Right ventricle myocardium inferior (tissue), 1 donor: ENCODE measurements at regions not wholly inside any gene's neighbourhood (a gene's known extent, or its start where the extent isn't known, plus 50 kb on each side); places are given as distances from the start of the nearest gene placed in this dataset.

Experiments used
- ATAC-seq: fragments of 200-7000 bp; cut with Tn5 transposase; one replicate; pipeline ENCODE4 v1.9.1; 2020; ENCODE audit warnings: mild to moderate bottlenecking, moderate library complexity
- DNase-seq: peaks from one replicate; pipeline ENCODE4 v3.0.0; 2021; ENCODE audit errors: missing footprints
- intact Hi-C: fragments of 100-400 bp; cut with DNase I; formaldehyde crosslinking; loops from one replicate; pipeline ENCODE4 v1.11.0; 2022
- donor health status: DM: no; HTN: yes; CAD: no; lungs with severe emphysema.

- no peak for ATAC-seq
- intact Hi-C loops, result no loop called here
Observed at GRCh38 chr22:44584256-44584902, 86.3 kb upstream of the RTL6 start.

DNA sequence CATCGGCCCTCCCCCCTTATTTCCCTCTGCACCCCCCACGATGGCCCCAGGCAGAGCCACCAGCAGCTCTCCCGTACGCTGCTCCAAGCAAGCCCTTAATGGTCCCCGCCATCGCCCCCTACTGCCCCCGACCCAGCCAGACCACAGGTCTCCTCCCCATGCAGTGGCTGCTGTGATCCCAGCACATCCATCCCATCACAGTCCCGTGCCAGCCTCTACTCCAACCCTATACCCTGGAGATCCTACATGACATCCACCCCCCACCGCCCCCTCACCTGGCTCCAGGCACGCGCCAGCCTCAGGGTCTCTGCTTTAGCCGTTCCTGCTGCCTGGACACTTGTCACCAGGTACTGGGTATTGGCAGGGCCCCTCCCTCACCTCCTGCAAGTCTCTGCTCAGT lies 85.8 kb upstream of the RTL6 start:
- no peak for ATAC-seq
- DNase-seq, result no peak
- intact Hi-C loops, result no loop called here

More at GRCh38 chr22:44584256-44584902, 86.3 kb upstream of the RTL6 start:
- DNase-seq, result no peak

- intact Hi-C loops, result no loop called here
- DNase-seq (no peak), ATAC-seq (no peak)
Observed at GRCh38 chr22:44583061-44583760, 85.2 kb upstream of the RTL6 start.

DNA sequence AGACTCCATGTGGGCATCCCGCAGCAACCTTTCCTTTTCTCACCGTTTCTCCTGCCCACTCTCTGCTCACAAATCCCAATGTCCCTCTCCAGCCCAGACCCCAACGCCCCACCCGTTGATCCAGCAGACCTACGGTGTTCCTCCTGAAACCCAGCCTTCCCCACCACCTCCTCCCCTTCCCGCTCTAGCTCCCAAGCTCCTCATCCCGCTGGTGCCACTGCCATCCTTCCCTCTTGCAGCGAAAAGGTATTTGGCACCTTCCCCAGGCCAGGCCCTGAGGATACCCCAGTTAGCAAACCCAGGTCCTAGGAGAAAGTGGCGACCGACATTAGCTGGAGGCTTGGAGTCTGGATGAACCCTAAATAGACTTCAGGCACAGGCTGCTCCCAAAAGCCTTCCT lies 84.0 kb upstream of the RTL6 start:
- intact Hi-C loops, result no loop called here
- DNase-seq (no peak), ATAC-seq (no peak)

DNA sequence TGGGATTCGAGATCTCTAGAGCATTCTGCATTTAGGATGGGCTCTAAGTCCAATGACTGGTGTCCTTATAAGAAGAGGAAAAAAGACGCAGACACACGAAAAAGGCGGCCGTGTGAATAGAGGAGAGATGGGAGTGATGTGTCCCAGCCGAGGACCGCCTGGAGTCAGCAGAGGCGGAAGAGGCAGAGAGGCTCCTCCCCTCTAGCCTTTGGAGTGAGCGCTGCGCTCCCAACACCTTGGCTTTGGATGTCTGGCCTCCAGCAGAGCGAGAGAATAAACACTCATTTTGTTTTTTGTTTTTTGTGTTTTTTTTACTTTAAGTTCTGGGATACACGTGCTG lies 83.0 kb upstream of the RTL6 start:
- intact Hi-C loops, result no loop called here
- DNase-seq, result no peak
- ATAC-seq, result no peak

DNA sequence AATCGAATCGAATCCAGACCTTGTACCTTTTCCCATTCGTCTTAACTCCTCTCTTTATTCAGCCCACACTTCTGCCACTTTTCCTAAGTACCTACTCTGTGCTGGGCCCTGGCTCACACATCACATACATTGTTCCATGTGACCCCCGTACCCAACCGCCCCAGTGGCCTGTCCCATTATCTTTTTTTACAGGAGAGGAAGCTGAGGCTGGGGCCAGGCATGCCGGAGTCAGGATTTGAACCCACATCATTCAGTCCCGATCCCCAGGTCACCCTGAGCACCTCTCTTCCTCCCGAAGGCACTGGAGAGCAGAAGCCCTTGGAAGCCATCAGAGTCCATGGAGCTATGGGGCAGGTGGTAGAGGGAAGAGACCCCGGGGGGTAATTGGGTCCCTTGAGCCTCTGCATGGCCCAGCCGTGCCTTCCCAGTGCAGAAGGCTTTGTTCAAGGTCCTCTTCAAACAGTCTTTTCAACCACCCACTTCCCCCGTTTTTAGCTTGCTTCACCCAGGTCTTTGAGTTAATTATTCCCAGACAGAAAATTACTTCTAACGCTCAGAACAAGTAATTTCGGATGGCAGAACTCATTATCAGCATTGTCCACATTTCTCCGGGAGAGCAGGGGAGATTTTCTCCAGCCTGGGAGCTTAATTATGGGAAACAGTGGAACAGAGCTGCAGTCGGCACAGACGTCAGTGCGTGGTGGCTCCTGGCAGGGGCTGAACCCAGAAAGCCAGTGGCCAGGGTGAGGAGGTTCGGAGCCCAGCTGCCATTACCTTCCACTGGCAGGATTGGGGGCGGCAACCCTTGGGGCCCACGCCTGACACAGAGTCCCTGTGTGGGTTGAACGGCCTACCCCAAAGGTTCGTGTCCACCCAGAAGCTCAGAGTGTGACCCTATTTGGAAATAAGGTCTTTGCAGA lies 82.4 kb upstream of the RTL6 start:
- intact Hi-C loops, result no loop called here
- ATAC-seq (no peak), DNase-seq (no peak)

GRCh38 chr22:44578516-44579230 lies 80.6 kb upstream of the RTL6 start:
- ATAC-seq (no peak), DNase-seq (no peak)
- intact Hi-C loops, result no loop called here

GRCh38 chr22:44578110-44578457 lies 80.1 kb upstream of the RTL6 start:
- ATAC-seq, result no peak
- intact Hi-C loops, result no loop called here
- DNase-seq, result no peak

DNA sequence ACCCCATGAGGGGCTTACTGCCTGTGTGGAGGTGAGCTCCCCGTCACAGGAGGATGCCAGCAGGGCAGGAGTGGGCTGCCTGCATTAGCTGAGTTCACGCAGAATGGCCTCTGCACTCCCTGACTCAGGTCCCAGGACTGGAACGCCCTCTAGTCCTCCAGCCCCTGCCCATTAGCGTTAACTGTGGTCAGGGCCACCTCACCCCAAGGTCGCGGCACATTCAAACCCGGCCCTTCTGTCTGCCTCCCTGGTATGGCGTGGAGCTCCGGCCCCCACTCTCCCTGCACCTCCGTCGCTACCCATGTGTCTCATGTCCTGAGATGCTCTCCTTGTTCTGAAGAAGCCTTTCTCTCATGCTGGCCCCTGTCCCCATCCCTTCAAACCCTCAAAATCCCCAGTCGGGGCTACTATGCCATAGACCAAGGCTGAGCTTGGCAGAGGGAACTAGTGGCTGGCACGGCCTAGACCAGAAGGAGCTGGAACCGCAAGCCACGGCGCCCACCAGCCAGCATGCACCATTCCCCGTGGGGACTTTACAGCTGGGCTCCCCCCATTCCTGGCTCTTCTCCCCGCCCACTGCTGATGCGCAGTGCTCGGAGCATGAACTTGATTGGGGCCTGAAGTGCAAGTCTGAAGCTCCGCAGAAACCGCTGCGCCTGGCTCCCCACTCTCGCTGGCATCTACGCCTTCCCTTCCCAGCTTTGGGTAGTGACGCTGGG lies 79.5 kb upstream of the RTL6 start:
- DNase-seq, result no peak
- intact Hi-C loops, result no loop called here
- ATAC-seq, result no peak

DNA sequence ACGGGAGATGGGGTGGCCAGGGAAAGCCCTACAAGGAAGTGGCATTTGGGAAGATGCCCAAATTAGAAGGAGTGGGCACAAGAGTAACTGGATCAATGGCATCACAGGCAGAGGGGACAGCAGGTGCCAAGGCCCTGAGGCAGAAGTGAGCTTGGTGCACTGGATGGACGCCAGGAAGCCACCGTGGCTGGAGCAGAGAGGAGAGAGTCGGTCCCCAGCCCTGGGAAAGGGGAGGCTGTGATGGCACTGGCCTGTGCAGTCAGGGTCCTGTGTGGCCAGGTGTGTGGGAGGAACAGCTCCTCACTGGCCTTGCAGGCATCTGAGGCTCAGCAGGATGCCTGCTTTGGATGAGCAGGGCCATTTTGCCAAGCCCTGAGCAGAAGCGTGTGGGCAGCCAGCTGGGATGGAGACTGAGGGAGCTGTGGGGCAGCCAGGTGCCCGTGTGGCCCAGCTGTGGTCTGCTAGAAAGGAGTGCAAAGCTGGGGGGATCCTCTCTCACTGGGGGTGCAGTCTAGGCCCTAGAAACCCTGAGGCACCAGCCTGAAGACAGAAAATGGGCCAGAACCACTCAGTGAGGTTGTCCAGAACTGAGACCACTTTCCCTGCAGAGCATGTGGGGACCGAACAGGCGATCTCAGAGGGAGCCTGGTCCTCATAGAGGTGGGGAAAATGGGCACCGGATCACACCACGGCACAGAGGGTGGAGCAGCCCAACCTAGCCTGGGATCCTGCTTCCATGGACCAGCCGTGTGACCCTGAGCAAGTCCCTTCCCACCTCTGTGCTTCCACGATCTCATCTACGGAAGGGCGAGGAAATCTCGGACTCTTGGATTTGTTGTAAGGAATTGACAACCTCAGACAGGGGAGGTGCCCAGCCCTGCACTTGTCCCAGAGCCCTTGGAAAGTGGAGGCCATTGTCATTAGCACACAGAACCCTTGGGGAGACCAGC lies 78.6 kb upstream of the RTL6 start:
- ATAC-seq (no peak), DNase-seq (no peak)
- intact Hi-C loops, result no loop called here

DNA sequence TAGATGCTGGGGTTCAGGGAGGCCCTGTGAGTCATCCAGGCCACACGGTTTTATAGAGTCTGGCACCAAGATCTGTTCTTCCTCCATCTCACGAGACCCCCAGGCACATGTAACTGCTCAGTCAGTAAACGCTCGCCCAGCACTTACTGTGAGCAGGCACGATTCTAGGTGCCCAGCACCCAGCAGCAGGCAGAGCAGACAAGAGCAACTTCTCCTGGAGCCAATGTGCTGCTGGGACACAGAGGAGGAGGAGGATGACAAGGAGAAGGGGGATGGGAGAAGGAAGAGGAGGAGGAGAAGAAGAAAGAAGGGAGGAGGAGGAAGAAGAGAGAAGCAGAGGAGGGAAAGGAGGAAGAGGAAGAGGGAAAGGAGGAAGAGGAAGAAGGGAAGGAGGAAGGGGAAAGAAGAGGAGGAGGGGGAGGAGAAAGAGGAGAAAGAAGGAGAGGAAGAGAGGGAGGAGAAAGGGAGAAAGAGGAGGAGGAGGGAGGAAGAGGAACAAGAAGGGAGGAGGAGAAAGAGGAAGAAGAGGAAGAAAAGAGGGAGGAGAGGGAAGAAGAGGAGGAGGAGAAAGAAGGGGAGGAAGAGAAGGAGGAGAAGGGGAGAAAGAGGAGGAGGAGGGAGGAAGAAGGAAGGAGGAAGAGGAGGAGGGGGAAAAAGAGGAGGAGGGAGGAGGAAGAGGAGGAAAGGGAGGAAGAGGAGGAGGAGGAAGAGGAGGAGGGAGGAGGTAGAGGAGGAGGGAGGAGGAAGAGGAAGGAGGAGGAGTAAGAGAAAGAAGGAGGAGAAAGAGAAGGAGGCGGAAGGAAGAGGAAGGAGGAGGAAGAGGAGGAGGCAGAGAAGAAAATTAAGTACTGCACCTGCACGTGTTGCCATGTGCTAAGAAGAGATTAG lies 77.6 kb upstream of the RTL6 start:
- intact Hi-C loops, result no loop called here
- DNase-seq (no peak), ATAC-seq (no peak)

- DNase-seq, result no peak
- peak; percentile 51 for ATAC-seq
- intact Hi-C loops, result no loop called here
Observed at GRCh38 chr22:44574640-44575380, 76.8 kb upstream of the RTL6 start.

DNA sequence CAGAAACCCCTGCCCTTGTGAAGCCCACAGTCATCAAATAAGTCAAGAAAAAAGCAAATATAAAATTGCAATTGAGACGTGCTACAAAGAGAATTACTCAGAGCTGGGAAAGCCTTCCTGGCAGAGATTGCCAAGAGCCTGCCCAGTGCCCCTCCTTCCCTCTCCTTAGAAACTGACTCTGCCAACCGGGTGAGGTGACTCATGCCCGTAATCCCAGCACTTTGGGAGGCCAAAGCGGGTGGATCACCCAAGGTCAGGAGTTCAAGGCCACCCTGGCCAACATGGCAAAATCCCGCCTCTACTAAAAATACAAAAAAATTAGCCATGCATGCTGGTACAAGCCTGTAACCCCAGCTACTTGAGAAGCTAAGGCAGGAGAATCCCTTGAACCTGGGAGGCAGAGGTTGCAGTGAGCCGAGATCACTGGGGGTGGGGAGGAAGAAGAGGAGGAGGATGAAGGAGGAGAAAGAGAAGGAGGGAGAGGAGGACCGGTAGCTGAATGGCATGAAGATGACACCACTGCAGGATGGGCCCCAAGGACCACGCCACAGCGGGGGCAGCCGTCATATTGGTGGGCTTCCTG lies 76.1 kb upstream of the RTL6 start:
- ATAC-seq (no peak), DNase-seq (no peak)
- intact Hi-C loops, result no loop called here

DNA sequence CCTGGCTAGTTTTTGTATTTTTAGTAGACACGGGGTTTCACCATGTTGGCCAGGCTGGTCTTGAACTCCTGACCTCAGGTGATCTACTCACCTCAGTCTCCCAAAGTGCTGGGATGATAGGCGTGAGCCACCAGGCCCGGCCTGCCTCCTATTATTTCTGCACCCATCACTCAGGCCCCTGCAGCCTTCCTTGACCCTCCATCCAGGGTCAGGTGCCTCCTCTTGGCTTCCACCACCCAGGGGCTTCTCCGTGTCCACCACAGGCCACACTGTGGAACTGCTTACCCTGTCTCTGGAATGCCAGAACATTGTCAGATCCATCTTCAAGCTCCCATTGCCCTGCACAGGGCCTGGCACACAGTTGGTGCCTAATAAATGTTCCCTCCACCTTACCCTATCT lies 75.4 kb upstream of the RTL6 start:
- no peak for ATAC-seq
- intact Hi-C loops, result no loop called here
- no peak for DNase-seq

DNA sequence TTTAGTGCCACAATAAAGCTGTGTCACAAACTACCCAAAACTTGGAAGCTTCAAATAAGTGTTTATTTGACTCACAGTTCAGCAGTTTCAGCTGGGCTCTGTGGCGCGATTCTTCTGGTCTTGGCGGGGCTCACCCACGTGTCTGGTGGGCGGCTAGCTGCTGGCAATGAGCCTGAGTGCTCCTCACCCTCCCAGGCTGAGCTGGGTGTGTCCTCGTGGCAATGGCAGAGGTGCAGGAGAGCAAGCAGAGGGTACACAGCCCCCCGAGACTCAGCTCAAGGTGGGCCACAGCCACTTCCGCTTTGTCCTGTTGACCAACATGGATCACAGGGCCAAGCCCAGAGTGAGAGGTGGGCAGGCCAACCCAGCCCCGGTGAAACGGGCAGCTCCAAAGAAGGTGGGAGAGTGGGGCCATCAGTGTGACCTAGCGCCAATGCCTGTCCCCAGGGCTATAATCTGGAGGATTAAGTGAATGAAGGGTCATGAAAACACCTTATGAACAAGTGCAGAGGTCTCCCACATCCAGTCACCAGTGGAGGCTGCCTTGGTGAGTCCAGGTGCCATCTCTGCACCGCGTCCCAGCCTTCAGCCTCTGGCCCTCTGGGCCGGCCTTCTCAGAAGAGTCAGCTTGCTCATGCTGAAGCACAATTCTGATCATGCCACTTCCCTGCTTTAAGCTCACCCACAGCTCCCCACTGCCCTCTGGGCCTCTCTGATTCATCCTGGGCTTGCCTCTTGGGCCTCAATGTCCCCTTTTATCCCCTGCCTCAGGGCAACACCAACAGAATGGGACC lies 74.6 kb upstream of the RTL6 start:
- intact Hi-C loops, result no loop called here
- no peak for DNase-seq

More for the DNA sequence above, 74.6 kb upstream of the RTL6 start:
- ATAC-seq, result no peak
